H9 (cell line): ENCODE measurements at regions not wholly inside any gene's neighbourhood (a gene's known extent, or its start where the extent isn't known, plus 50 kb on each side); places are given as distances from the start of the nearest gene placed in this dataset.

Experiments
- DNase-seq: peaks from one replicate; pipeline ENCODE4 v3.0.0-alpha.2; 2017
- H2AFZ ChIP-seq: one replicate; pipeline ENCODE4 v1.6.1; 2013; ENCODE audit warnings: mild to moderate bottlenecking, low read length, control low read depth, moderate library complexity
- H2AK5ac ChIP-seq: 2 replicates; pipeline ENCODE4 v1.6.1; 2013; ENCODE audit warnings: low read length, control low read depth, mixed read lengths; ENCODE audit not compliant: insufficient read length
- H2BK120ac ChIP-seq: one replicate; pipeline ENCODE4 v1.6.1; 2013; ENCODE audit warnings: low read depth, mild to moderate bottlenecking, low read length, control low read depth, inconsistent platforms; ENCODE audit not compliant: poor library complexity, severe bottlenecking
- H2BK12ac ChIP-seq: 2 replicates; pipeline ENCODE4 v1.6.1; 2013; ENCODE audit warnings: low read length, control low read depth, mixed read lengths, low read depth; ENCODE audit not compliant: insufficient read length
- H2BK15ac ChIP-seq: 2 replicates; pipeline ENCODE4 v1.6.1; 2013; ENCODE audit warnings: low read depth, low read length, control low read depth
- H2BK20ac ChIP-seq: one replicate; pipeline ENCODE4 v1.6.1; 2013; ENCODE audit warnings: low read depth, mild to moderate bottlenecking, low read length, control low read depth, inconsistent platforms; ENCODE audit not compliant: poor library complexity, severe bottlenecking
- H2BK5ac ChIP-seq: 2 replicates; pipeline ENCODE4 v1.6.1; 2013; ENCODE audit warnings: low read length, control low read depth, mixed read lengths; ENCODE audit not compliant: insufficient read length
- H3K14ac ChIP-seq: 2 replicates; pipeline ENCODE4 v1.6.1; 2013; ENCODE audit warnings: low read length, control low read depth; ENCODE audit not compliant: insufficient read depth
- H3K18ac ChIP-seq: 2 replicates; pipeline ENCODE4 v1.6.1; 2013; ENCODE audit warnings: low read depth, mild to moderate bottlenecking, mixed read lengths, low read length, control low read depth; ENCODE audit not compliant: insufficient read length
- H3K23ac ChIP-seq: 2 replicates; pipeline ENCODE4 v1.6.1; 2013; ENCODE audit warnings: low read length, control low read depth, mixed read lengths, low read depth; ENCODE audit not compliant: insufficient read length
- H3K23me2 ChIP-seq: 2 replicates; pipeline ENCODE4 v1.6.1; 2013; ENCODE audit warnings: low read depth, mild to moderate bottlenecking, mixed read lengths, low read length, control low read depth; ENCODE audit not compliant: insufficient read length, poor library complexity, severe bottlenecking
- H3K27ac ChIP-seq: 2 replicates; pipeline ENCODE4 v1.5.1; 2013; ENCODE audit warnings: low read length, control low read depth, mixed read lengths, low read depth; ENCODE audit not compliant: insufficient read length
- H3K27me3 ChIP-seq: 2 replicates; pipeline ENCODE4 v1.6.1; 2013; ENCODE audit warnings: low read length, control low read depth, inconsistent platforms; ENCODE audit not compliant: insufficient read depth
- H3K4ac ChIP-seq: 2 replicates; pipeline ENCODE4 v1.6.1; 2013; ENCODE audit warnings: low read depth, mild to moderate bottlenecking, control low read depth, inconsistent platforms, low read length, moderate library complexity
- H3K4me1 ChIP-seq: 2 replicates; pipeline ENCODE4 v1.6.1; 2013; ENCODE audit warnings: low read length, control low read depth, inconsistent platforms; ENCODE audit not compliant: insufficient read depth
- H3K4me2 ChIP-seq: 2 replicates; pipeline ENCODE4 v1.6.1; 2013; ENCODE audit warnings: low read length, control low read depth, mixed read lengths; ENCODE audit not compliant: insufficient read length, insufficient read depth
- H3K56ac ChIP-seq: 2 replicates; pipeline ENCODE4 v1.6.1; 2013; ENCODE audit warnings: low read depth, mild to moderate bottlenecking, mixed read lengths, low read length, control low read depth; ENCODE audit not compliant: insufficient read length
- H3K79me1 ChIP-seq: 2 replicates; pipeline ENCODE4 v1.6.1; 2013; ENCODE audit warnings: low read depth, mild to moderate bottlenecking, moderate library complexity, low read length, control low read depth, inconsistent platforms; ENCODE audit not compliant: insufficient read depth, poor library complexity, severe bottlenecking
- H3K79me2 ChIP-seq: 2 replicates; pipeline ENCODE4 v1.6.1; 2013; ENCODE audit warnings: low read length, control low read depth, inconsistent platforms; ENCODE audit not compliant: insufficient read depth
- H3K9ac ChIP-seq: 2 replicates; pipeline ENCODE4 v1.6.1; 2013; ENCODE audit warnings: low read length, control low read depth, mixed read lengths; ENCODE audit not compliant: insufficient read length; ENCODE audit errors: extremely low read depth
- H3K9me3 ChIP-seq: one replicate; pipeline ENCODE4 v1.6.1; 2013; ENCODE audit warnings: low read depth, low read length, inconsistent platforms; ENCODE audit not compliant: control insufficient read depth
- H3T11ph ChIP-seq: one replicate; pipeline ENCODE4 v1.6.1; 2013; ENCODE audit warnings: mild to moderate bottlenecking, low read length, control low read depth, inconsistent platforms
- H4K20me1 ChIP-seq: one replicate; pipeline ENCODE4 v1.6.1; 2013; ENCODE audit not compliant: control insufficient read depth, insufficient read length, insufficient read depth
- H4K5ac ChIP-seq: 2 replicates; pipeline ENCODE4 v1.6.1; 2013; ENCODE audit warnings: low read depth, mild to moderate bottlenecking, mixed read lengths, low read length, control low read depth; ENCODE audit not compliant: insufficient read length
- H4K8ac ChIP-seq: replicated peaks from 2 replicates; pipeline ENCODE4 v1.6.1; 2013; ENCODE audit warnings: low read length, control low read depth, mixed read lengths, low read depth; ENCODE audit not compliant: insufficient read length
- H4K91ac ChIP-seq: 2 replicates; pipeline ENCODE4 v1.6.1; 2013; ENCODE audit warnings: low read depth, mild to moderate bottlenecking, moderate library complexity, mixed read lengths, low read length, control low read depth; ENCODE audit not compliant: insufficient read length
- H3K27ac Mint-ChIP-seq, 3 experiments: 2 replicates in 2 of 3; 3 replicates in 1 of 3; pipeline ENCODE4 v1.8.0; 2020 to 2021; ENCODE audit warnings: mixed read lengths in 3 of 3, mild to moderate bottlenecking in 1 of 3, moderate library complexity in 1 of 3
- H3K27me3 Mint-ChIP-seq: 2 replicates; pipeline ENCODE4 v1.8.0; 2021; ENCODE audit warnings: low read depth, mild to moderate bottlenecking, moderate library complexity, mixed read lengths
- H3K36me3 Mint-ChIP-seq, 3 experiments: 2 replicates in 2 of 3; 3 replicates in 1 of 3; pipeline ENCODE4 v1.8.0; 2020 to 2021; ENCODE audit warnings: low read depth in 3 of 3, mixed read lengths in 3 of 3; ENCODE audit not compliant: insufficient read depth in 1 of 3
- H3K4me1 Mint-ChIP-seq, 2 experiments: 2 replicates each; pipeline ENCODE4 v1.8.0; 2020; ENCODE audit warnings: mixed read lengths in 2 of 2
- H3K4me3 Mint-ChIP-seq, 2 experiments: 2 replicates in 1 of 2; 3 replicates in 1 of 2; pipeline ENCODE4 v1.8.0; 2020 to 2021; ENCODE audit warnings: mild to moderate bottlenecking in 2 of 2, mixed read lengths in 2 of 2, moderate library complexity in 1 of 2
- H3K9me3 Mint-ChIP-seq, 2 experiments: 2 replicates in 1 of 2; 3 replicates in 1 of 2; pipeline ENCODE4 v1.8.0; 2020; ENCODE audit warnings: mild to moderate bottlenecking in 2 of 2, mixed read lengths in 2 of 2, moderate library complexity in 1 of 2
- WGBS: extraction: QIAGEN DNeasy Blood & Tissue Kit; methylation state at CpG from one replicate; pipeline ENCODE4 v1.1.7; 2013; ENCODE audit warnings: missing lambda C conversion rate, low lambda C conversion rate, mixed read lengths; ENCODE audit not compliant: insufficient read length; ENCODE audit errors: extremely low coverage; 5-methylcytosine and 5-hydroxymethylcytosine counted together
- TF ChIP-seq, protein P1 (sequence below): fragments of 200-600 bp; sonication (generic); conservative IDR thresholded peaks from 3 replicates; pipeline ENCODE4 v1.8.0; 2021; ENCODE audit warnings: antibody characterized with exemption, mild to moderate bottlenecking

DNA sequence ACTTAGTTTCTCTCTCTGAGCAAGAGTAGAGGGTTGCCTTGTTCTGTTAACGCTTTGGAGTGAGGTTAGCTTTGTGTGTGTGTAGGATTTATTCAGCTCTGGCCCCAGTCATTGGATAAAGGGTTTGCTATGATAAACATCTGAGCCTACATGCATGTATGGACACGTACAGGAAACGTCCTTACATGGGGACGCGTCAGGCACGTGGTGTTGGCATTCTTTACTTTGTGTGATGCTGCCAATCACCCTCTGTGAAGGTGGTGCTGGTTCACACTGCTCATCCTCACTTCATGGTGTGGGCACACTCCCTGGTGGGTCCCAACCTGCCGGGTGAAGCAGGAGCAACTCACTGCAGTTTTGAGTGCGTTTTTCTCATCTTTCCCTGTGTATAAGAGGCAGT is 53.4 kb upstream of the CD93 start:
- H3K4me2 ChIP-seq: no peak overlapping the region

More for the DNA sequence above, 53.4 kb upstream of the CD93 start:
- Histone ChIP-seq H3K79me2 (no peaks in the 10 kb centered on the region), H3K56ac (no peak overlapping the region), H3K23ac (no peak overlapping the region), H2AFZ (no peak overlapping the region), H2AK5ac (no peak overlapping the region), H2BK120ac (no peak overlapping the region), H4K91ac (no peak overlapping the region), H3K4me1 (no peaks in the 10 kb centered on the region), H2BK5ac (no peak overlapping the region), H4K20me1 (no peaks in the 10 kb centered on the region), H3T11ph (no peak overlapping the region), H2BK12ac (no peak overlapping the region), H3K18ac (no peak overlapping the region), H3K14ac (no peak overlapping the region), H3K27me3 (no peaks in the 10 kb centered on the region), H4K8ac (no peak overlapping the region), H3K9me3 (no peaks in the 10 kb centered on the region), H3K9ac (no peak overlapping the region), H3K27ac (no peak overlapping the region), H3K23me2 (no peaks in the 10 kb centered on the region), H4K5ac (no peak overlapping the region), H2BK15ac (no peak overlapping the region), H3K4ac (no peak overlapping the region), H3K79me1 (no peaks in the 10 kb centered on the region), H2BK20ac (no peak overlapping the region)
- Mint-ChIP-seq H3K27ac (no peak overlapping the region), H3K27me3 (no peaks in the 10 kb centered on the region; the same call in 1 of the 2 replicates), H3K9me3 (no peaks in the 10 kb centered on the region), H3K4me3 (no peak overlapping the region), H3K36me3 (no peaks in the 10 kb centered on the region), H3K4me1 (no peaks in the 10 kb centered on the region; a peak in 1 of 4 replicates)
- no CpG with 5 or more reads among the region's 8 CpGs for WGBS
- TF ChIP-seq, protein P1, sequence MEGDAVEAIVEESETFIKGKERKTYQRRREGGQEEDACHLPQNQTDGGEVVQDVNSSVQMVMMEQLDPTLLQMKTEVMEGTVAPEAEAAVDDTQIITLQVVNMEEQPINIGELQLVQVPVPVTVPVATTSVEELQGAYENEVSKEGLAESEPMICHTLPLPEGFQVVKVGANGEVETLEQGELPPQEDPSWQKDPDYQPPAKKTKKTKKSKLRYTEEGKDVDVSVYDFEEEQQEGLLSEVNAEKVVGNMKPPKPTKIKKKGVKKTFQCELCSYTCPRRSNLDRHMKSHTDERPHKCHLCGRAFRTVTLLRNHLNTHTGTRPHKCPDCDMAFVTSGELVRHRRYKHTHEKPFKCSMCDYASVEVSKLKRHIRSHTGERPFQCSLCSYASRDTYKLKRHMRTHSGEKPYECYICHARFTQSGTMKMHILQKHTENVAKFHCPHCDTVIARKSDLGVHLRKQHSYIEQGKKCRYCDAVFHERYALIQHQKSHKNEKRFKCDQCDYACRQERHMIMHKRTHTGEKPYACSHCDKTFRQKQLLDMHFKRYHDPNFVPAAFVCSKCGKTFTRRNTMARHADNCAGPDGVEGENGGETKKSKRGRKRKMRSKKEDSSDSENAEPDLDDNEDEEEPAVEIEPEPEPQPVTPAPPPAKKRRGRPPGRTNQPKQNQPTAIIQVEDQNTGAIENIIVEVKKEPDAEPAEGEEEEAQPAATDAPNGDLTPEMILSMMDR: no peak
- no peak for DNase-seq
